Amniotic stem cell (primary cell): ENCODE measurements at regions not wholly inside any gene's neighbourhood (a gene's known extent, or its start where the extent isn't known, plus 50 kb on each side); places are given as distances from the start of the nearest gene placed in this dataset.

Source experiments
- DNase-seq: peaks from one replicate; lab custom pipeline; 2025; lab: John Stamatoyannopoulos, UW

- DNase-seq, result no peak
Observed at GRCh38 chr16:59411961-59412841, 678.1 kb upstream of the GOT2 start.

GRCh38 chr16:59410451-59410850, 676.3 kb upstream of the GOT2 start:
- DNase-seq, result no peak

GRCh38 chr16:59405802-59406201, 671.7 kb upstream of the GOT2 start:
- no peak for DNase-seq

- no peak for DNase-seq
Observed at GRCh38 chr16:59404509-59404908, 670.4 kb upstream of the GOT2 start.

GRCh38 chr16:59400830-59401229, 666.7 kb upstream of the GOT2 start:
- DNase-seq, result no peak

GRCh38 chr16:59397638-59398037, 663.5 kb upstream of the GOT2 start:
- no peak for DNase-seq

GRCh38 chr16:59394526-59394925, 660.4 kb upstream of the GOT2 start:
- DNase-seq, result no peak

- no peak for DNase-seq
Observed at GRCh38 chr16:59392911-59393310, 658.8 kb upstream of the GOT2 start.

GRCh38 chr16:59391617-59392364, 657.7 kb upstream of the GOT2 start:
- DNase-seq, result no peak

GRCh38 chr16:59385959-59386358, 651.8 kb upstream of the GOT2 start:
- no peak for DNase-seq

- no peak for DNase-seq
Observed at GRCh38 chr16:59385491-59385890, 651.4 kb upstream of the GOT2 start.

- no peak for DNase-seq
Observed at GRCh38 chr16:59373632-59374031, 639.5 kb upstream of the GOT2 start.

- no peak for DNase-seq
Observed at GRCh38 chr16:59370717-59371116, 636.6 kb upstream of the GOT2 start.

- DNase-seq, result no peak
Observed at GRCh38 chr16:59369523-59369922, 635.4 kb upstream of the GOT2 start.

GRCh38 chr16:59368586-59368985, 634.5 kb upstream of the GOT2 start:
- no peak for DNase-seq

- DNase-seq, result no peak
Observed at GRCh38 chr16:59356709-59357108, 622.6 kb upstream of the GOT2 start.

GRCh38 chr16:59356144-59356543, 622.0 kb upstream of the GOT2 start:
- DNase-seq, result no peak

- no peak for DNase-seq
Observed at GRCh38 chr16:59355704-59356103, 621.6 kb upstream of the GOT2 start.

GRCh38 chr16:59351305-59351903, 617.3 kb upstream of the GOT2 start:
- DNase-seq, result no peak

GRCh38 chr16:59350670-59351069, 616.6 kb upstream of the GOT2 start:
- DNase-seq, result no peak

- no peak for DNase-seq
Observed at GRCh38 chr16:59342669-59343068, 608.6 kb upstream of the GOT2 start.

- no peak for DNase-seq
Observed at GRCh38 chr16:59341368-59341767, 607.3 kb upstream of the GOT2 start.

- no peak for DNase-seq
Observed at GRCh38 chr16:59339871-59340270, 605.8 kb upstream of the GOT2 start.
